Endothelial cell of umbilical vein (primary cell): ENCODE measurements at regions not wholly inside any gene's neighbourhood (a gene's known extent, or its start where the extent isn't known, plus 50 kb on each side); places are given as distances from the start of the nearest gene placed in this dataset.

ENCODE experiments used
- BruUV-seq: library from RNA; stranded (reverse); fragments of 400-500 nt; replicated peaks from 2 replicates; lab custom pipeline; 2021; lab: Mats Ljungman, UMichigan
- CTCF ChIA-PET: fragments of 300-600, 350-600 bp; sonication (Branson Sonifier 250); formaldehyde crosslinking; loops from one replicate; lab custom pipeline; 2021; ENCODE audit warnings: antibody characterized with exemption, inconsistent platforms; lab: Charles Lee
- POLR2A ChIA-PET: fragments of 300-600, 350-600 bp; sonication (Branson Sonifier 250); formaldehyde crosslinking; loops from one replicate; lab custom pipeline; 2021; ENCODE audit warnings: antibody characterized with exemption, inconsistent platforms; lab: Charles Lee
- DNase-seq: peaks from one replicate; pipeline ENCODE4 v3.0.0-alpha.2; 2011; ENCODE audit warnings: low read depth, low spot score
- FAIRE-seq: peaks from 2 replicates; lab custom pipeline; 2011; peaks lifted over from hg19 to GRCh38; lab: Jason Lieb, UNC
- H2AFZ ChIP-seq: 2 replicates; pipeline ENCODE4 v1.6.0; 2012; ENCODE audit warnings: low read depth, low read length, control low read depth, inconsistent platforms
- H3K27ac ChIP-seq: 2 replicates; pipeline ENCODE4 v1.5.1; 2011; ENCODE audit warnings: low read depth, mild to moderate bottlenecking, control low read depth, low read length, moderate library complexity; ENCODE audit not compliant: insufficient read depth
- H3K27me3 ChIP-seq, 2 experiments: 2 replicates each; pipeline versions ENCODE4 v1.6.0 to v1.6.1; 2011; ENCODE audit warnings: low read length in 2 of 2, mixed read lengths in 1 of 2; ENCODE audit not compliant: control insufficient read depth in 2 of 2, insufficient read depth in 2 of 2
- H3K36me3 ChIP-seq, 2 experiments: 2 replicates in 1 of 2; 3 replicates in 1 of 2; pipeline ENCODE4 v1.5.1; 2011; ENCODE audit warnings: low read length in 2 of 2, mild to moderate bottlenecking in 1 of 2, moderate library complexity in 1 of 2; ENCODE audit not compliant: control insufficient read depth in 2 of 2, insufficient read depth in 2 of 2; ENCODE audit errors: extremely low read depth in 1 of 2
- H3K4me1 ChIP-seq: 3 replicates; pipeline ENCODE4 v1.5.1; 2011; ENCODE audit warnings: mild to moderate bottlenecking, low read length; ENCODE audit not compliant: control insufficient read depth, insufficient read depth; ENCODE audit errors: extremely low read depth
- H3K4me2 ChIP-seq: 2 replicates; pipeline ENCODE4 v1.6.1; 2011; ENCODE audit warnings: low read length, control low read depth, mixed read lengths; ENCODE audit not compliant: insufficient read depth
- H3K4me3 ChIP-seq, 3 experiments: fragments of 200-600 bp in 1 of 3; sonication (generic), shearing (Covaris generic) in 1 of 3; replicated peaks in 1 of 3; 2 replicates each; pipeline ENCODE4 v1.5.1; 2011 to 2016; ENCODE audit warnings: control low read depth in 3 of 3, low read length in 3 of 3, mild to moderate bottlenecking in 2 of 3, inconsistent platforms in 1 of 3, low read depth in 1 of 3, moderate library complexity in 1 of 3; ENCODE audit not compliant: insufficient read depth in 1 of 3
- H3K79me2 ChIP-seq: 2 replicates; pipeline ENCODE4 v1.6.0; 2012; ENCODE audit warnings: low read length, inconsistent platforms; ENCODE audit not compliant: control insufficient read depth, insufficient read depth
- H3K9ac ChIP-seq: replicated peaks from 2 replicates; pipeline ENCODE3; 2011; ENCODE audit warnings: low read length, control low read depth; ENCODE audit not compliant: insufficient read depth; ENCODE audit errors: extremely low read depth
- H3K9me1 ChIP-seq: replicated peaks from 3 replicates; pipeline ENCODE4 v1.6.0; 2011; ENCODE audit warnings: mild to moderate bottlenecking, low read length; ENCODE audit not compliant: control insufficient read depth, insufficient read depth; ENCODE audit errors: extremely low read depth
- H3K9me3 ChIP-seq: replicated peaks from 2 replicates; pipeline ENCODE4 v1.5.1; 2012; ENCODE audit warnings: low read length, inconsistent platforms; ENCODE audit not compliant: control insufficient read depth, insufficient read depth
- H4K20me1 ChIP-seq: replicated peaks from 2 replicates; pipeline ENCODE3; 2011; ENCODE audit warnings: mild to moderate bottlenecking, low read length; ENCODE audit not compliant: control insufficient read depth, insufficient read depth; ENCODE audit errors: extremely low read depth
- EZH2 ChIP-seq: IDR thresholded peaks from 2 replicates; pipeline ENCODE4 v1.6.1; 2012; ENCODE audit warnings: borderline replicate concordance, low read depth, mild to moderate bottlenecking, moderate library complexity, low read length, inconsistent platforms; ENCODE audit not compliant: severe bottlenecking
- FOS ChIP-seq: IDR thresholded peaks from 2 replicates; pipeline ENCODE4 v1.6.1; 2011; ENCODE audit warnings: mild to moderate bottlenecking, low read length, moderate library complexity, borderline replicate concordance; ENCODE audit not compliant: insufficient read depth
- GATA2 ChIP-seq: IDR thresholded peaks from 2 replicates; pipeline ENCODE4 v1.7.0; 2011; ENCODE audit warnings: low read depth, mild to moderate bottlenecking, moderate library complexity, mixed read lengths, low read length; ENCODE audit not compliant: insufficient read length, insufficient read depth
- JUN ChIP-seq: IDR thresholded peaks from 2 replicates; pipeline ENCODE4 v1.6.1; 2011; ENCODE audit warnings: borderline replicate concordance, low read depth; ENCODE audit not compliant: insufficient read length, insufficient read depth
- MYC ChIP-seq: IDR thresholded peaks from one replicate; pipeline ENCODE4 v1.6.1; 2011; ENCODE audit warnings: mild to moderate bottlenecking, low read depth, low read length
- POLR2A ChIP-seq: IDR thresholded peaks from 2 replicates; pipeline ENCODE4 v1.6.1; 2012; ENCODE audit warnings: low read depth, mild to moderate bottlenecking, control low read depth, low read length
- POLR2AphosphoS5 ChIP-seq: IDR thresholded peaks from 2 replicates; pipeline ENCODE4 v1.6.1; 2012; ENCODE audit warnings: low read depth, mild to moderate bottlenecking, control low read depth, low read length, moderate library complexity; ENCODE audit not compliant: insufficient read depth
- dilution Hi-C: fragments of 300-500 bp; cut with MboI; formaldehyde crosslinking; loops from one replicate; pipeline ENCODE4 v1.15.0; 2019; ENCODE audit warnings: low sequenced_read_pairs; ENCODE audit not compliant: extremely low pct_ligation_motif_present
- intact Hi-C: fragments of 100-400 bp; cut with micrococcal nuclease; formaldehyde crosslinking; loops from one replicate; pipeline ENCODE4 v1.10.0; 2022
- TF ChIP-seq, protein P1 (sequence below): IDR thresholded peaks from 2 replicates; pipeline ENCODE4 v1.6.1; 2011; ENCODE audit not compliant: insufficient read depth, insufficient read length
- TF ChIP-seq, protein P2 (sequence below), 2 donors: IDR thresholded peaks; 1 replicate in 1 of 2; 2 replicates in 1 of 2; pipeline ENCODE4 v1.5.1; 2011; ENCODE audit warnings: low read length in 2 of 2, mild to moderate bottlenecking in 2 of 2, moderate library complexity in 2 of 2, control low read depth in 1 of 2, inconsistent platforms in 1 of 2, low read depth in 1 of 2; ENCODE audit not compliant: insufficient read depth in 1 of 2; ENCODE audit errors: extremely low read depth in 1 of 2

DNA sequence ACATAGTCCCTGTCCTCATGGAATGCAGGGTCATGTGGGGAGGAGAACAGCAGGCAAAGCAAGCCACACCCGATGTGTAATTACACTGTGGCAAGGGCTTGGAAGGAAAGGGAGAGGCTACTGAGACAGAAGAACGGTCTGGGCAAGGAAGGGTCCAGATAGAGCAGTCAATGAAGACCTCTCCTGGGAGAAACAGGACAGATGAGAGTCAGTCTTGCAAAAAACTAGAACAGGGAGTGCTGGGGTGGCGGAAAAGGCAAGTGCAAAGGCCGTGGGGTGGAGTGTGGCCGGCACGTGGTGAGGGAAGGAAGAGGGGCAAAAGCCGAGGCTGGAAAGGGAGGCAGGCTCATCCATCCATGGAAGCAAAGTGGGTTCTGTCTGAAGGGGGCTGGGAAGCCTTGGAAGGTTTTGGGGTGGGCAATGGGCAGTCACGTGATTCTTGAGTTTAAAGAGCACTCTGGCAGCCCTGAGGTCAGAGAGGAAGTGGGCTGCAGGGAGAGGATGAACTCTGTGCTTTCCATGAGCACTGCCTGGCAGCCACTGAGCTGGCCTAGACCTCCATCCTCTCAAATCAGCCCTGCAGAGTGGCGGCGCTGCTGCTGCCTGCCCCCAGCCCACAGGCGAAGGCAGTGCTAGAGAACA, 182.2 kb downstream of the INHBB start:
- DNase-seq, result no peak
- Histone ChIP-seq H3K9me3 (no peaks in the 10 kb centered on the region), H3K79me2 (no peaks in the 10 kb centered on the region), H3K4me2 (no peak overlapping the region), H3K36me3 (no peaks in the 10 kb centered on the region), H3K9ac (no peak overlapping the region), H3K27me3 (peaks cover 40 to 48% of the 10 kb centered on the region in 2 experiments), H3K27ac (no peak overlapping the region), H3K4me3 (no peak overlapping the region), H4K20me1 (no peaks in the 10 kb centered on the region), H3K4me1 (no peaks in the 10 kb centered on the region), H2AFZ (no peak overlapping the region), H3K9me1 (no peaks in the 10 kb centered on the region)
- POLR2A ChIA-PET, result no interaction called here
- TF ChIP-seq, protein P1, sequence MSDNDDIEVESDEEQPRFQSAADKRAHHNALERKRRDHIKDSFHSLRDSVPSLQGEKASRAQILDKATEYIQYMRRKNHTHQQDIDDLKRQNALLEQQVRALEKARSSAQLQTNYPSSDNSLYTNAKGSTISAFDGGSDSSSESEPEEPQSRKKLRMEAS, result no peak
- TF ChIP-seq FOS, result no peak
- TF ChIP-seq, protein P2, sequence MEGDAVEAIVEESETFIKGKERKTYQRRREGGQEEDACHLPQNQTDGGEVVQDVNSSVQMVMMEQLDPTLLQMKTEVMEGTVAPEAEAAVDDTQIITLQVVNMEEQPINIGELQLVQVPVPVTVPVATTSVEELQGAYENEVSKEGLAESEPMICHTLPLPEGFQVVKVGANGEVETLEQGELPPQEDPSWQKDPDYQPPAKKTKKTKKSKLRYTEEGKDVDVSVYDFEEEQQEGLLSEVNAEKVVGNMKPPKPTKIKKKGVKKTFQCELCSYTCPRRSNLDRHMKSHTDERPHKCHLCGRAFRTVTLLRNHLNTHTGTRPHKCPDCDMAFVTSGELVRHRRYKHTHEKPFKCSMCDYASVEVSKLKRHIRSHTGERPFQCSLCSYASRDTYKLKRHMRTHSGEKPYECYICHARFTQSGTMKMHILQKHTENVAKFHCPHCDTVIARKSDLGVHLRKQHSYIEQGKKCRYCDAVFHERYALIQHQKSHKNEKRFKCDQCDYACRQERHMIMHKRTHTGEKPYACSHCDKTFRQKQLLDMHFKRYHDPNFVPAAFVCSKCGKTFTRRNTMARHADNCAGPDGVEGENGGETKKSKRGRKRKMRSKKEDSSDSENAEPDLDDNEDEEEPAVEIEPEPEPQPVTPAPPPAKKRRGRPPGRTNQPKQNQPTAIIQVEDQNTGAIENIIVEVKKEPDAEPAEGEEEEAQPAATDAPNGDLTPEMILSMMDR (IDR thresholded peaks at IDR 0.05; ENCODE audit: extremely low read depth in 1 of 2, insufficient read depth in 1 of 2, low read depth in 1 of 2, low read length in 2 of 2), result no peak
- no peak for TF ChIP-seq POLR2AphosphoS5
- no peak for TF ChIP-seq GATA2
- TF ChIP-seq POLR2A, result no peak
- no peak for TF ChIP-seq JUN
- no peak for TF ChIP-seq MYC
- TF ChIP-seq EZH2, result no peak
- CTCF ChIA-PET, result no interaction called here
- no TSS peak for BruUV-seq
- no peak for FAIRE-seq
- intact Hi-C loops, result no loop called here
- dilution Hi-C loops, result no loop called here
